NCI-H1436 (cell line): ENCODE measurements at regions not wholly inside any gene's neighbourhood (a gene's known extent, or its start where the extent isn't known, plus 50 kb on each side); places are given as distances from the start of the nearest gene placed in this dataset.

Source experiments
- DNase-seq: peaks from one replicate; lab custom pipeline; 2025; lab: John Stamatoyannopoulos, UW

- DNase-seq: no peak
Measured at GRCh38 chr20:61161726-61162390, 90.2 kb upstream of the CDH4 start.

GRCh38 chr20:61162451-61162850, 89.6 kb upstream of the CDH4 start:
- DNase-seq: no peak

GRCh38 chr20:61163031-61163430, 89.0 kb upstream of the CDH4 start:
- no peak for DNase-seq

DNA sequence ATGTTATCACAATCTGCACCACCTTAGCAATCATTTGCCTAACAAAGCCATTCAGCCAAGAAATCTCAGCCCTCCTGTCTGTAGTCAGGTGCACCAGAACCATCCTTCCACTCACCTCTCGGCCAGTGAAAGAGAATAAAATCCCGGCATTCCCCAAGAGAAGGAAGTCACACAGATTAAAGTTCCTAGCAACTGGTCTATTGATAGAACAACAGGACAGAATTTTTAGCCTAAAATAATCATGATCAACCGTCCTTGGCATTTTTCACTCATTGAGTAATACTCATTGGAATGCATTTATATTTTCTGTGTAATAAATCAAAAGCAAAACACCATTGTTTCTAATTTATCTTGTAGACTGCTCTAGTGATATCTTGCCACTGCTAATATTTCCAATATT, 85.7 kb upstream of the CDH4 start:
- no peak for DNase-seq

DNA sequence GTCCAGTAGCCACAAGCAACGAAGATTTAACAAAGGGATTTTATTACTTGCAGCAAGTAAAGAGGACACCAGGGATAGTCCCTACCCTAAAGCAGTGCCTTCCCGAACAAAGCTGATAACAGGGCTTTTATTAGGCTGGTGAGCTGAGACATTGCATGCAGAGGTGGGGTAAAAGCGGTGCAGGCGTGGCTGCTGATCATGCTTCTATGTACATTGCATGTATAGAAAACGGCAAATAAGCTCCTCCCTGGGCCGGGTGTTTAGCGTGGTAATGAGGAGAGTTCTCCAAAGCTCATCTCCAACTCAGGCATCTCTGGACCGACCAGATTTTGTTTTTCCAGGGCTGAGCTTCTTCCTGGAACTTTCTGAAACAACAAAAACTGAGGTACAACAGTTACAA, 83.5 kb upstream of the CDH4 start:
- no peak for DNase-seq

GRCh38 chr20:61169874-61170273, 82.2 kb upstream of the CDH4 start:
- DNase-seq: no peak

- DNase-seq: no peak
Measured at GRCh38 chr20:61170496-61171320, 81.4 kb upstream of the CDH4 start.

DNA sequence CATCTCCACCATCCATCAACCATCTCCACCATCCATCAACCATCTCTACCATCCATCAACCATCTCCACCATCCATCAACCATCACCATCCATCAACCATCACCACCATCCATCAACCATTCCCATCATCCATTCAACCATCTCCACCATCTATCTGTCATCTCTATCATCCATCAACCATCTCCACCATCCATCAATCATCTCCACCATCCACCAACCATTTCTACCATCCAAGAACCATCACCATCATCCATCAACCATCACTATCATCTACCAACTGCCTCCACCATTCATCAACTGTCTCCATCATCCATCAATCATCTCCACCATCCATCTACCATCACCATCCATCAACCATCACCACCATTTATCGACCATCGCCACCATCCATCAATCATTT, 78.8 kb upstream of the CDH4 start:
- DNase-seq: no peak

- no peak for DNase-seq
Measured at GRCh38 chr20:61173961-61174725, 77.9 kb upstream of the CDH4 start.

GRCh38 chr20:61176874-61177273, 75.2 kb upstream of the CDH4 start:
- DNase-seq: no peak

DNA sequence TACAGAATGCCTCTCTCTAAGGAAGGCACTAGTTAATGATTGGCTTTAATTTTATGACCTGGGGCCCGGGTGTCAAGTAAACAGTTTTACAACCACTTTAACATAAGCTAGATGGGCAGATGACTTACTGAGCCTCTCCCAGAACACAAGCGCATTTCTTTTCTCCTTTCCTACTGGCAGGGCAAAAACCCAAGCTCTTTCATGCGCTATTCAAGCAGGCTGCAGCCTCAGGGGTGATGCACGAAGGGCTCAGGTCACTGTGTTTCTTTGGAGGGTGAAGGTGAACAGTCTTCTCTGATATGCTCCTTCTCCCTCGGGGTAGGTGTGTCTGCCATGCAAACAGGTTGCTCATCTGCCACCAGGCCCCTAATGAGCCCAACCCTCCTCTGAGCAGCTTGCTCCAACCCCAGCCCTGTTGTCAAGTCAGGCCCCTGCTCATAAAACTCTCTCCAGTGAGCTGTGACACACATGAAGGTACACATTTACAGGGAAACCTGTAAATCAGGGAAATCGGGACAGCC, 73.5 kb upstream of the CDH4 start:
- no peak for DNase-seq

- no peak for DNase-seq
Measured at GRCh38 chr20:61184194-61184593, 67.9 kb upstream of the CDH4 start.

DNA sequence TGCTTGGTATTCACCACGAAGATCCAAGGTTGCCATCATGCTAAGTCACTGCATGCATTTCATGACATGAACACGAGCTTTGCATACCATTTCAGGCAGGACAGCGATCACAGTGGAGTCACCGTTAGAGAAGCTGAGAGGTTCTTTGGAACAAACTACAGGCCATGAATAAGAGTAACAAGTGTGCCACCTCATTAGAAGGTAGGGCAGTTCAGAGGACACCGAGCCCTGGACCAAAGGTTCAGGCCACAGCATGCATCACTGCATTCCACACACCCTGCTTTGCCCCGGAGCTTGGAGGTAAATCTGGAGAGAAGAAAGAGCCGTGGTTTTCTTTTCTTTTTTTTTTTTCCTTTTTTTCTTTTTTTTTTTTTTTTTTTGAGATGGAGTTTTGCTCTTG, 66.9 kb upstream of the CDH4 start:
- DNase-seq: no peak

DNA sequence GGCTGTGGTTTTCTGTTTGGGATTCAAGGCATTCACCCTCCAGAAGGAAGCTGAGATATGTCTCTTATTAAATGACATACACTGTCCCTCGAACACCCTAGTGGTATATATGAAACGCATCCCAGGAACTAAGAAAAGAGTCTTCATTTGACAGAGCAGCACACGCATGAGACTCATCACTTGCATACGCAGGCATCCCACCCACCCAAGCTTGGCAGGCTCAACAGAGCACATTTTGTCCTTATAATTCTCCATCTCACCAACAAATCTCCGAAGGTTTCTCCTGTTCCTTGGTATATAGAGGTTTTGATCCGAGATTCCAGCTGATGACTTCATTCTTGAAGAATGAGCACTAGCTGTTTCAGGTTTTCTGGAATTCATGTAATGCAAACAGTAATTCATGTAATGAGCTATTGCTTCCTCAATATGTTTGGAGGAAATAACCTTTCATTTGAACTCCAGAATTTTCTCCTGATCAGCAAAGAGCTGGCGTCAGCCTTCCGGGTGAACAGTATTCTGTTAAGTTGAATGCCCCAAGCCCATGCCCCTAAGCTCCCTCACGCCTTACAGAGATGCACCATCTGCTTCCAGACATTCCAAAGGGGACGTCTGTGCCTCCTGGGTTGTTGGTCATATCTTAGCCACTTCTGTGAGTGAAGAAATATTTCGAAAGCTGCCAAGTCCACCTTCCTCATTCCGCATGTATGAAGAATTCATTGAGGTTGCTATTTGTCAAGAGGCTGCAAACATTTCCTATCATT, 66.0 kb upstream of the CDH4 start:
- no peak for DNase-seq

- DNase-seq: no peak
Measured at GRCh38 chr20:61186771-61187472, 65.1 kb upstream of the CDH4 start.

DNA sequence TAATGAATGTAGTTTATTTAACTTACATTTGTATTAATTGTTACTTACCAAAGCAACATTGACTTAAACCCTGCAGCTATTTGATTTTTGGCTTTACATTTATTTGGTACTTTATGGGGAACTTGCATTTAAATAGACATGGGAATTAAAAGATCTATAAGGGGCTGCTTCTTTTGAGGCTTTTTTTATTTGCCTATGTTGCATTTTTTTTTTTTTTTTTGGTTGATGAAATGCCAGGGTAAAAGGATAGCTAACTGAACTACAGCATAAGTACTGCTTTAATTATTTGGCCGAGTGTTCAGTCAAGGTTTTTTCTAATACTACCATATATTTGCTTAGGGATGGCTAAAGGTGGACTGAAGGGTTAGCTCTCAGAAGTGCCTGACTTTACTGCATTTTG, 62.5 kb upstream of the CDH4 start:
- no peak for DNase-seq

GRCh38 chr20:61191096-61191495, 61.0 kb upstream of the CDH4 start:
- no peak for DNase-seq

DNA sequence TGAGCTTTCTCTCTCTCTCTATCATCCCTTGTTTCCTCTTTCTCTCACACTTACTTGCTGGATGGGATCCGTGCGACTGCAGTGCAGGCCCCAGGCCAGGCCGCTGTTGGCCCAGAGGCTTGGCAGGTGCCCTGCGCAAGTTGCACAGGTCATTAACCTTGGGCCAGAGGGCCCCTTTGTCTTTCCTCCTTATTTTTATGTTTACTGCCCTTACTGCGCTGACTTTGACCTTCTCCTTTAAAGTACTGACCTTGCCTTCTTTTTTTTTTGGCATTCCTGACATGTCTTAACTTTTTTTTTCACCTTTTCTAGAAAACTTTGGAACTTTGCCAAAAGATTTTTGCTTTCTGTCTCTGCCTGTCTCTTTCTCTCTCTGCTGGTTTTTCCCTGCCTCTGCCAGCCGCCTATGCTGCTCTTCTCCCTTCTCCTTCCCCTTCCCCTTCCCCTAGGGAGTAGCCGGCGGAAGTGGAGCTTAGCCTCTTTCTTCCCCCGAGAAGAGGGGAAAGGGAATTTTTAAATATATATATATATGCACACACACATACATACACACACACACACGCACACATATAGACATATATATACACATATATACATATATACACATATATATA, 59.6 kb upstream of the CDH4 start:
- no peak for DNase-seq

DNA sequence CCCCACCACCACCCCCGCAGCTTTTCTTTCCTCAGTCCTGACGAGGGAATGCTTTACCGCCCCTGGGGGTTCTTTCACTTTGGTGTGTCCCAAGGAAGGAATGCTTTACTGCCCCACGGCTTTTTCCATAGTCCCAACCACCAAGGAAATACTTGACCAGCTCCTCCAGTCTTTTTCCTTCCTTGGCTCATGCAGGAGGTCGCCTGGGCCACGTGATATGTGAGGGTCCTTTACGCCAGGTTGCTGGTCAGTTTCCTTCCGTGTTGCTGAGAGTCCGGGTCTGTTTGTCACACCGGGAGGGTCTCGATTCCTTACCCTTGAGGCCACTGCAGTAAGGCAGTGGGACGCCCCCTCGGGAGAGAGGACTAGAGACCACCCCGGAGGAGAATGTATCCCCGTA, 58.9 kb upstream of the CDH4 start:
- no peak for DNase-seq
